ENCODE measurements at regions not wholly inside any gene's neighbourhood (a gene's known extent, or its start where the extent isn't known, plus 50 kb on each side); places are given as distances from the start of the nearest gene placed in this dataset.
"Not testable (repeated sequence)": the region's sequence is repeated elsewhere in the genome, so short reads cannot be mapped to it uniquely, and the experiment has no call there.

DNA sequence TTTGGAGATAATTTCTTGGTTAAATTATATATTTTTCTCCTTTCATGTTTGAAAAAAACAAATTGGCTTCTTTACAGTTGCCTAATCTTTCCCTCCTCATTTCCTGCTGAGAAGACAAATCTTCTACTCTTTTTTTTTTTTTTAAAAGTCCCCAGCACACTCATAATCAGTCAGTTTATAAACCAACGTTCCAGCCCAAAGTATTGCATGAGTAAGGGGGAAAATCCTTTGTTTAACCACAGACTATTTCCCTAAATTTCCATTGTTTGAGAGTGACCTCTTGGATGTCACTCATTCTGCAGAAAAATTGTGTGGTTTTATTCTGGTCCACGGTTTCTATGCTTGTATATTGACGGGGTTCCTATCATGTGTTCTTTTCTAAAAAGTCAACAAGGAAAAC lies 55.1 kb upstream of the TLR4 start:
- no peak for DNase-seq (ENCODE audit: low read depth in 4 of 4, low spot score in 3 of 4)

GRCh38 chr9:117644932-117645636 lies 59.1 kb upstream of the TLR4 start:
- no peak for DNase-seq (ENCODE audit: low read depth in 4 of 4, low spot score in 3 of 4)

- peak; percentile 23 to 40 (median 39) for DNase-seq (ENCODE audit: low read depth in 4 of 4, low spot score in 3 of 4)
Measured at GRCh38 chr9:117644133-117644931, 59.9 kb upstream of the TLR4 start.

- DNase-seq (ENCODE audit: low read depth in 4 of 4, low spot score in 3 of 4): no peak
Measured at GRCh38 chr9:117643288-117643654, 60.9 kb upstream of the TLR4 start.

- not testable (repeated sequence) for DNase-seq (ENCODE audit: low read depth in 4 of 4, low spot score in 3 of 4)
Measured at GRCh38 chr9:117642571-117643287, 61.5 kb upstream of the TLR4 start.

- DNase-seq (ENCODE audit: low read depth in 4 of 4, low spot score in 3 of 4): no peak
Measured at GRCh38 chr9:117636681-117637080, 67.5 kb upstream of the TLR4 start.

DNA sequence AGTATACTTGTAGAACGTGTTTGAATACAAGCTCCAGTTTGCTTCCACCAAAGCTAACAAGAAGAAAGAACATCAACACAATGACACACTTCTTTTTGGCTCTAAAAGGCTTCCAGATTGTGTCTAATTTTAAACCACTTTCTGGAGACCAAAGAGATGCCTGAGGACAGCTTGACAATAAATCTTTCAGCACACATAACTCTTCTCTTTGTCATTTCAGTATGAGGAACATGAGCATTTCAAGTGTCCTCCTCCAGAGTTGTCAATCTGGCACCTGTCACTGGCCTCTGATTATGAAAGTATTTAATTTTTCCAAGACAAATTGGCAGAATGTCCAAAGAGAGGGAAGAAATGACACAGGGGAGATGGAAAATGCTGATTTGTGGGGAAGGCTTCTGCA lies 79.0 kb upstream of the TLR4 start:
- no peak for DNase-seq (ENCODE audit: low read depth in 4 of 4, low spot score in 3 of 4)

DNA sequence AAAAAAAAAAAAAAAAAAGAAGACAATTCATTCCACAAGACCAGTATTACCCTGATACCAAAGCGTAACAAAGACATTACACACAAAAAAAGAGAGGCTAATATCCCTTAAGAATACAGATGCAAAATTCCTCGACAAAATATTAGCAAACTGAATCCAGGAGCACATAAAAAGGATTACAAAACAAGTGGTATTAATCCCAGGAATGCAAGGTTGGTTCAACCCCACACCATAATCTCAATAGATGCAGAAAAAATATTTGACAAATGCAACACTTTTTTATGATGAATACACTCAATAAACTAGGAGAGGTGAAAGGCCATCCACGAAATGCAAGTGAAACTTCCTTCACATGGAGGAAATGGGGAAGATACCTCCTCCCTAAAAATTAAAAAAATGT lies 80.1 kb upstream of the TLR4 start:
- DNase-seq (ENCODE audit: low read depth in 4 of 4, low spot score in 3 of 4): no peak

DNA sequence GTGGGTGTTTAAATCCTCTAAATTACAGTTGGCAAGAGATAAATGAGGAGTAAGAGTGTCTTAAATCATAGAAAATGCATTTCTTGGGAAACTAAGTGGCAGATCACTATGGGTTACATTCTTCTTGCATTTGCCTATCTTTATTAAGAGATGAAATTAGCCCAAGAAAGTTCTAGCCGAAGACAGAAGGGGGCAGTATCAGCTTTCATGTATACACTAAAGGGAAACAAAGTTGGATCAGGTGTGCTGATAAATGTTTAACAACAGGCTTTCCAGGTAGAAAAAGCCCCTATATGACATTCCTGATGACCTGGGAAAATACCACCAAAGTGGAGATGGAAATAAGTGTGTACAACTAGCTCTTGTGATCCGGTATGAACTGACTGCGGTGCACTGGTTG lies 81.9 kb upstream of the TLR4 start:
- DNase-seq (ENCODE audit: low read depth in 4 of 4, low spot score in 3 of 4): no peak

DNA sequence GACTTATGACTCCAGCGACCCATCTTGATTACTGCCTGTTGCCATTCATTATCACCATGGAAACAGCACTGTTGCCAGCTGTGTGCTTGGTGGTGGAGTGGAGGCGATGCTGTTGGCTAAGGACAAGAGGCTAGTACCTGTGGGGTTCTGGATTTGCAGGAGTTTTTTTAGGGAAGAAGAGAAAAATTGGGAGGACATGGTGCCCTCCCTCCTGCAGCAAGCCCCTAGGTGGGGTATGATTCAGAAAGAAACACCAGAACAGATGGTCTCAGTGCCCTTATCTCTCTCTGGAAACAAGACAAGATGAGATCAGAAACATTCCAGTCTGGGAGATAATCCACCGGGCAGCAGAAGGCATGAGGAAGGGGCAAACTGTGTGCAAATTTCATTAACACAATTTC lies 87.8 kb upstream of the TLR4 start:
- DNase-seq (ENCODE audit: low read depth in 4 of 4, low spot score in 3 of 4): no peak

GRCh38 chr9:117612317-117612716 lies 91.9 kb upstream of the TLR4 start:
- no peak for DNase-seq (ENCODE audit: low read depth in 4 of 4, low spot score in 3 of 4)

DNA sequence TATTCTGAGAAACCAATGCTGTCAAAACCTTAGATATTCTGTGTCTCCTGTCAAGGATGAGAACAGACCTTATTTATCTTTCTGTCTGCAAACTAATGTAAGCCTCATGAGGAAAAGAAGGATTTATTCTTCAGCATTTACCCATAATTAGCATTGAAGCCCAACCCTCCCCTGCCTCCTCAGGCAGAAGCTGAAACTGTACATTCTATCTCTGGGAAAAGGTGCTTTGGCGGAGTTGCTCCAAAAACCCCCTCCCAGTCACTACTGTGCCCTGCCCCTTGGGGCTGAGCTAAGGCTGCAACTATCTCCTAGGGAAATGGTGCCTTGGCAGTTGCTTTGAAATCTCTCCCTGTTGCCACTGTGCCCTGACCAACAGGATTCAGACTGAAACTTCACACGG lies 106.2 kb upstream of the TLR4 start:
- no peak for DNase-seq (ENCODE audit: low read depth in 4 of 4, low spot score in 3 of 4)

DNA sequence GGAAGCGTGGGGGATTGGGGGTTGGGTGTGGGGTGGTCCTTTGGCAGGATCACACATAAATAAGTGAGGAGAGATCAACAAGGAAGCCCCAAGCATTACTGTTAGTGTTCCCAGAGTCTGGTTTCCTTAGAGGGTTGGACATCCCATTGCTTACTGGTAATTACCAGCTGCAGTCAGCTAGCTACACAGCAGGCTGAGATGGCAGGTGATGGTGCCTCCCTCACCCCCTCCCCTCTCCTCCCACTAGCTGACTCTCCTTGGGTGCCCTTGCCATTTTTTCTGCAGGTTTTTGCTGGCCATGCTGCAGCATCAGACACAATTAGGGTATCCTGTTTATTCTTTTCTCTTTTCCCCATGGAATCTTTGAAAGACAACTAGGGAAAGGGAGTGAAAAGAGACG lies 107.5 kb upstream of the TLR4 start:
- DNase-seq (ENCODE audit: low read depth in 4 of 4, low spot score in 3 of 4): no peak

GRCh38 chr9:117595650-117596049 lies 108.6 kb upstream of the TLR4 start:
- no peak for DNase-seq (ENCODE audit: low read depth in 4 of 4, low spot score in 3 of 4)

- no peak for DNase-seq (ENCODE audit: low read depth in 4 of 4, low spot score in 3 of 4)
Measured at GRCh38 chr9:117587263-117587662, 116.9 kb upstream of the TLR4 start.

- DNase-seq (ENCODE audit: low read depth in 4 of 4, low spot score in 3 of 4): no peak
Measured at GRCh38 chr9:117574099-117574498, 130.1 kb upstream of the TLR4 start.

- no peak for DNase-seq (ENCODE audit: low read depth in 4 of 4, low spot score in 3 of 4)
Measured at GRCh38 chr9:117564839-117565238, 139.4 kb upstream of the TLR4 start.

DNA sequence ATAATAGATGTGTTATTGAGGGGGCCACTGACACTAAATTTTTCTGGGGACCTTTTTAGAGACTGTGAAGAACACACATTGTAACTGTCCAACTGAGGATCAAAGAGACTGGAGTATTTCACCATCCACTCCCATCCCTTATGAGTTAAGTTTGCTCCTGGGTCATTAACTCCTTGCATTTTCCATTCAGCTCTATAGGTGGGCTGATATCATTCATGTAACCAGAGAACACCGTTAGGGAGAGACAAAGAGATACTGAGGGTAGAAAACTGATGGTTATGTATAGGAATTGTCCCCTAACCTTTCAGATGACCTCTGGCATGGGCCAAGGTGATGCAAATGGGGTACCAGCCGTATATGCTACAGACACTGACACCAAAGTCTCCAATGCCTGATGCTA lies 142.4 kb upstream of the TLR4 start:
- DNase-seq (ENCODE audit: low read depth in 4 of 4, low spot score in 3 of 4): no peak

DNA sequence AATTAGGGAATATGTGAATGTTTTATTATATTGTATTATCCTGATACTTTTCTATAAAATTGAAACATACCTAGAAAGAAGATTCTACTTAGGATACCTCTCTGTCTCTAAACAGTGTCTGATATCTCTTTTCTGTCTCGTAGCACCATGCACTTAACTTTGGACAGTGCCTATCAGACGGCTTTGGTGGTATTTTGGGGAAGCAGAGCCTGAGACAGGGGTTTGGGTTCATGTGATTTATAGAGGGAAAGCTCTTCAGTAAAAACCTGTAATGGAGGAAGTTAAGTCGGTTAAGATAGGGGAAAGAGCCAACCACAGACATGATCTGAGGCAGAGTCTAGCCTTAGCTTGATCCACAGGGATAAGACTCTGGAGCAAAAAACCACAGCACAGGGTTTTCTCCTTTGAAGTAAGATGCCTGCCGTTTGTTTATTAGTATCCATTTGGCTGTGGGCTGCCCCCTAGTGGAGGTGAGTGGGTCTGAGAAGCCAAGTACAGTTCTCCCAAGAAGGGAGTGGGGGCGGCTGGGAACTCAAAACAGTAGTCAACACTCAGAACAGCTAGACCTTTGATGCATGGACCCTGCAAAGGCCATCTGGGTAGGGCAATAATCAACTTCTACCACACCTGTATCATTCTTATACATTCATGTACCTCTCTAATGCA lies 141.2 kb upstream of the ASTN2 start:
- DNase-seq (ENCODE audit: low read depth in 4 of 4, low spot score in 3 of 4): no peak

- no peak for DNase-seq (ENCODE audit: low read depth in 4 of 4, low spot score in 3 of 4)
Measured at GRCh38 chr9:117552811-117553210, 138.0 kb upstream of the ASTN2 start.

- no peak for DNase-seq (ENCODE audit: low read depth in 4 of 4, low spot score in 3 of 4)
Measured at GRCh38 chr9:117551171-117551570, 136.3 kb upstream of the ASTN2 start.

Measured in left renal pelvis (tissue), 4 donors.